Dedifferentiated amniotic fluid mesenchymal stem cell (primary cell): ENCODE measurements at regions not wholly inside any gene's neighbourhood (a gene's known extent, or its start where the extent isn't known, plus 50 kb on each side); places are given as distances from the start of the nearest gene placed in this dataset.
"Not testable (repeated sequence)": the region's sequence is repeated elsewhere in the genome, so short reads cannot be mapped to it uniquely, and the experiment has no call there.

Experiments used
- DNase-seq: peaks from one replicate; pipeline ENCODE4 v3.0.0-alpha.2; 2016; ENCODE audit errors: extremely low spot score

- no peak for DNase-seq
Observed at GRCh38 chr3:187852842-187853730, 107.8 kb upstream of the BCL6 start.

- no peak for DNase-seq
Observed at GRCh38 chr3:187855131-187855530, 109.9 kb upstream of the BCL6 start.

GRCh38 chr3:187856555-187856954, 111.3 kb upstream of the BCL6 start:
- no peak for DNase-seq

- no peak for DNase-seq
Observed at GRCh38 chr3:187858041-187858440, 112.8 kb upstream of the BCL6 start.

GRCh38 chr3:187858711-187859110, 113.4 kb upstream of the BCL6 start:
- no peak for DNase-seq

- DNase-seq, result not testable (repeated sequence)
Observed at GRCh38 chr3:187862701-187863277, 117.5 kb upstream of the BCL6 start.

- DNase-seq, result no peak
Observed at GRCh38 chr3:187870360-187871203, 125.3 kb upstream of the BCL6 start.

GRCh38 chr3:187871204-187871591, 125.9 kb upstream of the BCL6 start:
- no peak for DNase-seq

GRCh38 chr3:187871848-187872247, 126.6 kb upstream of the BCL6 start:
- DNase-seq, result no peak

GRCh38 chr3:187873843-187874242, 128.6 kb upstream of the BCL6 start:
- no peak for DNase-seq

GRCh38 chr3:187875863-187876262, 130.6 kb upstream of the BCL6 start:
- DNase-seq, result no peak

- peak; percentile 68 for DNase-seq
Observed at GRCh38 chr3:187878772-187879518, 133.7 kb upstream of the BCL6 start.

- no peak for DNase-seq
Observed at GRCh38 chr3:187880441-187880840, 135.2 kb upstream of the BCL6 start.

- no peak for DNase-seq
Observed at GRCh38 chr3:187880851-187881250, 135.6 kb upstream of the BCL6 start.

- no peak for DNase-seq
Observed at GRCh38 chr3:187888701-187889100, 143.4 kb upstream of the BCL6 start.

- no peak for DNase-seq
Observed at GRCh38 chr3:187889106-187889505, 143.8 kb upstream of the BCL6 start.

- DNase-seq, result no peak
Observed at GRCh38 chr3:187889601-187890404, 144.5 kb upstream of the BCL6 start.

GRCh38 chr3:187890405-187890752, 145.1 kb upstream of the BCL6 start:
- DNase-seq, result not testable (repeated sequence)

GRCh38 chr3:187896646-187897045, 151.4 kb upstream of the BCL6 start:
- DNase-seq, result no peak

GRCh38 chr3:187899246-187899645, 154.0 kb upstream of the BCL6 start:
- DNase-seq, result no peak
